OCI-M2 (cell line): ENCODE measurements at regions not wholly inside any gene's neighbourhood (a gene's known extent, or its start where the extent isn't known, plus 50 kb on each side); places are given as distances from the start of the nearest gene placed in this dataset.
"Not testable (repeated sequence)": the region's sequence is repeated elsewhere in the genome, so short reads cannot be mapped to it uniquely, and the experiment has no call there.

Experiments used
- DNase-seq: peaks from one replicate; lab custom pipeline; 2025; ENCODE audit not compliant: unreplicated experiment; lab: John Stamatoyannopoulos, UW

DNA sequence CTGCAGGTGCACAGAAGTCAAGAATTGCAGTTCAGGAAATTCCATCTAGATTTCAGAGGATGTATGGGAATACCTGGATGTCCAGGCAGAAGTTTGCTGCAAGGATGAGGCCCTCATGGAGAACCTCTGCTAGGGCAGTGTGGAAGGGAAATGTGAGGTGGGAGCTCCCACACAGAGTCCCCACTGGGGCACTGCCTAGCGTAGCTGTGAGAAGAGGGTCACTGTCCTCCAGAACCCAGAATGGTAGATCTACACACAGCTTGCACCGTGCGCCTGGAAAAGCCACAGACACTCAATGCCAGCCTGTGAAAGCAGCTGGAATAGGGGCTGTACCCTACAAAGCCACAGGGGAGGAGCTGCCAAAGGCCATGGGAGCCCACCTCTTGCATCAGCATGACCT, 681.4 kb downstream of the EPHA7 start:
- no peak for DNase-seq

DNA sequence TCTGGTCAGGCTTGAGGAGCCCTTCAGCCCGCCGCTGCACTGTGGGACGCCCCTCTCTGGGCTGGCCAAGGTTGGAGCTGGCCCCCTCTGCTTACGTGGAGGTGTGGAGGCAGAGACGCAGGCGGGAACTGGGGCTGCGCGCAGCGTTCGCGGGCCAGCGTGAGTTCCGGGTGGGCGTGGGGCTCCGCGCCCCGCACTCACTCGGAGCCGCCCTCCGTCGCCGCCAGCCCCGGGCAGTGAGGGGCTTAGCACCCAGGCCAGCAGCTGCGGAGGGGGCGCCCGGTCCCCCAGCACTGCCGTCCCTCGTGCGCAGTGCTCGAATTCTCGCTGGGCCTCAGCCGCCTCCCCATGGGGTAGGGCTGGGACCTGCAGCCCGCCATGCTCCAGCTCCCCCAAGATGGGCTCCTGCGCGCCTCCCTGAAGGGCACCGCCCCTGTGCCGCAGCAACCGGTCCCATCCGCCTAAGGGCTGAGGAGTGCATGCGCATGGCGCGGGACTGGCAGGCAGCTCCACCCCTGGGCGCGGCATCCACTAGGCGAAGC, 695.9 kb downstream of the EPHA7 start:
- DNase-seq: no peak

DNA sequence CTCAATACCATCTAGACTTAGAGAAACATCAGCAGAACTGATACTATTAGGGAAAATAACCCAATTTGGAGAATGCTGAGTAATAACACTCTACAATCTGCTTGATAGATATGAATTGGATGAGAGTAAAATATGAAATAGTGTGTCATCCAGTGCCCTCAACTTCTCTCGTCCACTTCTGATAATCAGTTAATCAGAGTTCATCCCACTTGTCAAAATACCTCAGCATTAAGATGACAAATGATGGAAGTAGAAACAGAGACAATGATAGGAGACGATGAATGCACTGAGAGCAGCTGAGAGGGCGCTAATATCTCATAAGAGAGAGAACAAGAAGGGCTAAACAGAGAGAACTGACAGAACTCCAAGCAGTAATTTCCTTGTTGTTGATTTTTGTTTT, 699.6 kb downstream of the EPHA7 start:
- DNase-seq: no peak

GRCh38 chr6:92716638-92717037, 702.7 kb downstream of the EPHA7 start:
- no peak for DNase-seq

GRCh38 chr6:92715991-92716390, 703.4 kb downstream of the EPHA7 start:
- no peak for DNase-seq

DNA sequence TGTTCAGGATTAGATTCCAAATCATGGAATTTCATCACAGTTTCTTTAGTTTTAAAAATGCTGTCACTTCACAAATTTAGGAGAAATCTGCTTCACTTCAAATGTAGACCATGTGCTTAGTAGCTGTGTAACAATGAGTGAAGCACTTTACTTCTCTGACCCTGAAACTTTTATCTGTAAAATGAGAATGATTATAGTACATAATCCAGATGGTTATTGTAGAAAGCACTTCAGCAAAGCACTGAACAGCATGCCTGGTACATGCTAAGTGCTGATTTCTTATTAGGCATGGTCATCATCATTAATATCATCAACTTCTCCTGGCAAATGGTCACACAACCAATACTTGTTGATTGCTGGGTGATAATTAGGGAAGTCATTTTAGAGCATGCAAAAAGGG, 705.0 kb downstream of the EPHA7 start:
- DNase-seq: no peak

DNA sequence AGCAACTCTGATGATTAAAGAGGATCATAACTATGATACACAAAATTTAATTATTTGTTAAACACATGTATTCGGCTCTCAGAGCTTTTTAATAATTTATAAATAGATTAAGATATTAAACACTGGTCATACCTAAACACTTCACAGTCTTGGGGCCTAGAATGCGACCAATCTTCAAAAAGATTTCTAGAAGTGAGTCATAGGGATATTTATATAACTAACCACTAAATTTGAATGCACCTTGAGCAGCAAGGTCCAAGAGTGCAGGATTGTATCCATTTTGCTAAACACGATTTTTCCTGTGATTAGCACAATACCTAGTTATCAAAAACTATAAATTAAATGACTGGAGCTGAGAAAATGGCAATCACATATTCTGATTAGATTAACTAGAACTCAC, 709.3 kb downstream of the EPHA7 start:
- DNase-seq: no peak

DNA sequence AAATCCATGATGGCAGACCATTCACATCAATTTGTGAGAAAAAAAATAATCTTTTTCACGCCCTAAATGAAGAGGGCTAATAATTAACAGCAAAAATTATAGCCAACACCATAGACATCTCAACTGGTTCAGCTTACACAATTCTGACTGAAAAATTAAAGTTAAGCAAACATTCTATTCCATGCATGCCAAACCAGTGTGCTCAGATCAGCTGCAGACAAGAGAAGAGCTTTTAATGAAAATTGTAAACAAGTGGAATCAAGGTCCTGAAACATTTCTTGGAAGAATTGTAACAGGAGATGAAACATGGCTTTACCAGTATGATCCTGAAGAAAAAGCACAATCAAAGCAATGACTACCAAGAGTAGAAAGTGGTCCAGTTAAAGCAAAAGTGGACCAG, 710.4 kb downstream of the EPHA7 start:
- no peak for DNase-seq

GRCh38 chr6:92708270-92708669, 711.1 kb downstream of the EPHA7 start:
- DNase-seq: no peak

- DNase-seq: no peak
These were observed 712.4 kb downstream of the EPHA7 start for GRCh38 chr6:92706976-92707375.

DNA sequence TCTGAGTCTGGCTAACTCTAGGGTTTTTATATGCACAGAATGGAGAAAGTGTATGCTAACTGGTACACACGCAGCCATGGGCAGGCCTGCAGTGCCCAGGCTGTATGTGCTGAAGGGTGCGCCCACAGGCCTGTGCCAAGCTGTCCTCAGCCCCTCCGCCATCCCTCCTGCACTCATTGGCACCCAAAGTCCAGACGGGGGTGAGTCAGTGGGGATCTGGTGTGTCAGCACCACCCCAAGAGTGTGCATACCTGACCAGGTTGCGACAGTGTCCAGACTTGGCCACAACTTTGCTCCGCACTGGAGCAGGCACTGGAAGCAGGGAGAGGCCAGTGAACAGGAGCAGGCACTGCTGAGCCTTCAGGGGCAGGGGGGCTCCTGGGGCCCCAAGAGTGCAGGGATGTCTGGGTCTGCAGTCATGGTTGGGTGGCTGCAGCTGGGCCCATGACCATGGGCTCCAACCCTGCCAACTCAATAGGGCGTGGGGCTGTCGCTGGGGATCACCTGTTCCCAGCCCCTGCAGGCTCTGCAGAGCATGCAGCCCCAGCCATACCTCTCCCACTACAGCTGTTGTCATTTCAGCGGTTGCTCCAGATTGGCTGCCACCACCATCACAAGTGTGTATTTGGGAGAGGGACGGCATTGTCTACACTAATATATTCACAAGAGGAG, 717.8 kb downstream of the EPHA7 start:
- no peak for DNase-seq

DNA sequence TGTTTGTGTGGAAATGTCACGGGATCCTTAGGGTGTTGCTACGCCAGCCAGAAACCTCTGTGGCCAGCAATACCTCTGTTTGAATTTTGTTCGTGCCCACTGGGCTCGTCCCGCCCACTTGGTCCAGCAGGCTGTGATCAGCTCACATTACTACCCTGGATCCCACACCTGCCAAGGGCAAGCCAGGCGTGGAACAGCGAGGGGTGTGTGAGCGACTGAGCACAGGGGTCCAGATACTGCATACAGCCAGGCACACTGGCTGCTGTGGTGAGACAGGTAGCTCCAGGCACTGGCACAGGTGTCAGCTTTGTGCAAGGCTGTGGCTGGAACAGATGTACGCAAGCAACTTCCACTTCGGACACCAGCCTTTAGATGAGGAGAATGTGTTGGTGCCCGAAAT, 718.9 kb downstream of the EPHA7 start:
- no peak for DNase-seq

DNA sequence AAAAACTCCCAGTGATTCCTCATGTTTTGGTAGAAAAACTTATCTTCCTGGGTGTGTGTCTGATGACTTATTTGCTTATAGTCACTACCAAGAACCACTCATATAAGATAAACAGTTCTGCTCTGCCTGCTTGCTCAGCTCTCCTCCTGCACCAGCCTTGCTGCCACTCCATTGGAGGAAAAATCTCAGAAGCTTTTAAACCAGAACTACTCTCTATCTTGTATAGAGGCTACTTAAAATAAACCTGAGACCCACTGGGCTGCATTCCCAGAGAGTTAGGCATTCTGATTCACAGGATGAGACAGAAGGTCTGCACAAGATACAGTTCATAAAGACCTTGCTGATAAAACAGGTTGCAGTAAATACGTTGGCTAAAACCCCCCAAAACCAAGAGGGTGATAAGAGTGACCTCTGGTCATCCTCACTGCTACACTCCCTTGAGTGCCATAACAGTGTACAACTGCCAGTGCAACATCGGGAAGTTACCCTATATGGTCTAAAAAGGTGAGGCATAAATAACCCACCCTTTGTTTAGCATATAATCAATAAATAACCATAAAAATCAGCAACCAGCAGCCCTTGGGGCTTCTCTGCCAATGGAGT, 728.3 kb downstream of the EPHA7 start:
- DNase-seq: no peak

- no peak for DNase-seq
These were observed 731.0 kb downstream of the EPHA7 start for GRCh38 chr6:92688342-92688741.

DNA sequence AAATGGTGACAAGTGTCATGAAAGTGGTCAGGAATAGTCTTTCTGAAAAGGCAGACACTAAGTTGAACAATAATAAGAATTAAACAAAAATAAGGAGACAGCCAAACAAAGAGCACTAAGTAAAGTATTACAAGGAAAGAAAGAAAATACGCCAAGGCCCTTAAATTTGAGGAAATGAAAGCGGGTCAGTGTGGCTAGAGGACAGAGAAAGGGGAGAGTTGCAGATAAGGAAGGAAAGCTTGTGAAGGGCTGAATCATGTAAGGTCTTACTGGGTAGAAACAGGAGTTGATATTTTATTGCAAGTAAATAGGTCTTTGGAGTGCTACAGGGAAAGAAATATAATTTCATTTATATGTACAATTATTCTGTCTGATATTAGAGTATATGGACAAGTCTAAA, 732.1 kb downstream of the EPHA7 start:
- no peak for DNase-seq

DNA sequence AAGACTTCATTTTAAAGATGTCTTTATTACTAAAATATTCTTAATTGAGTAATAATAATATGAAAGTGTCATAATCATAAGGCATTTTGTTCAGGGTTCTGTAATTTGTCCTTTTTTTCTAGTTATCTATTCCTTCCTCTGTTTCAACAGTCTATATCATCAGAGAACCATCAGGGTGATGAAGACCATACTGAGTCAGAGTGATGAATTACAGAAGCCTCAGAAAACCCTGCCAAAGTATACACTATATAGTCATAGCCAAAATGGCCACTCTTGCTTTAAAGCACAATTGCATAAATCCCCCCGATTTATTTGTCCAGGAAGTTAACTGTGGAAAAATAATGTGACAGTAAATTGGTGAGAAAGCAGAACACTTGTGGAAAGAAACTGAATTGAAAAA, 735.0 kb downstream of the EPHA7 start:
- no peak for DNase-seq

GRCh38 chr6:92683748-92684147, 735.6 kb downstream of the EPHA7 start:
- no peak for DNase-seq

GRCh38 chr6:92682516-92683398, 736.6 kb downstream of the EPHA7 start:
- DNase-seq: no peak

DNA sequence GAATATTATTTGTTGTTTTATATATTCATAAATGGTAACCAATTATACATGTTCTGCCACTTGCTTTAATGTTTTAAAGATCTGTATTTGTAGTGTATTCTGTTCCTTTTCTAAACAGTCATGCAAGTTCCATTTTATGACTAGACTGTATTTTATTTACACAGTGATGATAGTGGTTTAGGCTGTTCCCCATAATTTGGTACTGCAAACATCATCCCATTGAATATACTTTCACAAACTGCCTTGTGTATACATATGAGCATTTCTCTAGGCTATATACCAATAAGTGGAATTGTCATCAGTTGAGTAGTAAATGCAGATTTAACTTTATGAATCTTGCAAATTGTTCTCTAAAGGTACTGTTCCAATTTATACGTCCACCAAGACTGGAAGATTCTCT, 738.0 kb downstream of the EPHA7 start:
- no peak for DNase-seq

DNA sequence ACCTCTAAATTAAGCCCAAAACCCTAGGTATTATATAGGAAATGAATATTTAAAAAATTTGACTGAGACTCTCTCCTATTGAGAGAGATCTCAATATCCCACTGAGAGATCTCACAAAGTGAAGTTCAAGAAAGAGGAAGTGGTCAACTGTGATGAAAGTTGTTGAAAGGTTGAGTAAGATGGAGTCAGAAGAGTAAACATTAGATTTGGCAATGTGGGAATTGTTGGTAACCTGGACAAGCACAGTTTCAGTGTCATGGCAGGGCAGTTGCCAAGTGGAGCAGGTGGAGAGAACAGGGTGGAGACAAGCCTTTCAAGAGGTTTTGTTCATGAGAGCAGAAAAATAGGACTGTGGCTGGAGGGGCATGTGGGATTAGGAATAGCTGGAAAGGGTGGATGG, 747.9 kb downstream of the EPHA7 start:
- not testable (repeated sequence) for DNase-seq

DNA sequence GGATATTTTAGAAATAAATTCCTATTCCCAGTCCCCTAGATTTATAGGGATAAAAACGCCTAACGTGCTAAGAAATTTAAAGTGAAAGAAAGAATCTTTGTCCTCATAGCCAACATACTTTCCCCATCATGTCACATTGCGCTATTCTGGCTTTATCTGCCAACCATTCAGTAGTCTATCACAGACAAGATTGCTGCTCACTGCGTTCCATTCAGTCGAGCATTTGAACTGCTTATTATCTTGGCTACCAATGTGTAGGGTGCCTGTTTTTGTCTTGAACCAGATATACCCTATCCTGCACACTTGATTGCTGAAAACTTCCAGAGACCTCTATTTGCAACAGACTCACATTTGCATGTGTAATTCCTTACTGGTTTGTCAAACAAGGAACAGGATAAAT, 751.5 kb downstream of the EPHA7 start:
- no peak for DNase-seq
